GM21360 (cell line): ENCODE measurements at regions not wholly inside any gene's neighbourhood (a gene's known extent, or its start where the extent isn't known, plus 50 kb on each side); places are given as distances from the start of the nearest gene placed in this dataset.
"Not testable (repeated sequence)": the region's sequence is repeated elsewhere in the genome, so short reads cannot be mapped to it uniquely, and the experiment has no call there.

Experiments
- ATAC-seq: cut with Tn5 transposase; IDR thresholded peaks from one replicate; pipeline ENCODE4 v1.9.1; 2021; ENCODE audit warnings: mild to moderate bottlenecking, moderate library complexity; ENCODE audit not compliant: unreplicated experiment

- ATAC-seq: no peak
Observed at GRCh38 chr4:64016893-64017292, 392.4 kb downstream of the TECRL start.

DNA sequence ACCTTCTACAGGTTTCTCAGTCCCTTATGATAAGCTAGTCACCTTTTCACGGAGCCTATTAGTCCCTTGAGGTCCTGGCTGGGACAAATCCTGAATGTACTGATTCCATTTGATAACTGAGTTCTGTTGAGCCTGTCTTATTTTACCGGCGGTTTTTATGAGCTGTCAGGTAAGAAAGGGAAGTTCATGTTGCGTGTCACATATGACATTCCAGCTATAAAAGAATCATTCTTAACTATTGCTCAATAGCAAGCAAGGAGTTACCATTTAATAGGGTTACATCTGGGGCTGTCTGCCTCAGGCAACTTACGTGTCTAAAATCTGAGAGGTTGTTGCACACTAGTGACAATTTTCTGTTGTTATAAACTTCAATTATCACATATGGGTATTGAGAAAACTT, 394.6 kb downstream of the TECRL start:
- no peak for ATAC-seq

DNA sequence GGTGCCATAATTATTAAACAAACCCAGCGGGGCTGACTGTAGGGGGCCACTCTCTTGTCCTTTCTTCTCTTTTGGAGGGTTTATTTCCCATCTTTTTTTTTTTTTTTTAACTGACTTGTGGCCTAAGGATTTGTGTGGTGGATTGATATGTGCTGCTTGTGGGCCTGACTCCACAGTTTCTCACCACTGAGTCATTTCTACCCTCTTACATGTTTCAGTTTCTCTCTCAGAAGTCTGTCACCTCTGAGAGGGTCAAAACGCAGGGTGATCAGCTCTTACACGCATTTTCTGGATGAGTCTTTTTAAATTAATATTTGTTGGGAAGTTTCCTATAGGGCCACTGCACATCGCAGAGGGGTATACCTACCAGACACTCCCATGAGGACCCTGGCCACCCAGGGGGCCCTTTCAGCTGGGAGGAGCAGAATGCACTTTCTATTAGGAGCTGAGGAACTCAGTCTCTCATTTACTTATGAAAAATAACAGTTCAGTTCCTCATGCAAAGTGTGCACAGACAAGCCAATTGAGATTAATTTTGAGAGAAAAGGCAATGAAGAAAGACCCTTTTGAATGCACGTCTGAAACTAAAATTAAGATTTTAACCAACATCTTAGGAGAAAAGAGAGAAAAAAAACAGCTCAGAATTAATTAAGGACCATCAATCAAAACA, 407.9 kb downstream of the TECRL start:
- peak; percentile 81 for ATAC-seq

DNA sequence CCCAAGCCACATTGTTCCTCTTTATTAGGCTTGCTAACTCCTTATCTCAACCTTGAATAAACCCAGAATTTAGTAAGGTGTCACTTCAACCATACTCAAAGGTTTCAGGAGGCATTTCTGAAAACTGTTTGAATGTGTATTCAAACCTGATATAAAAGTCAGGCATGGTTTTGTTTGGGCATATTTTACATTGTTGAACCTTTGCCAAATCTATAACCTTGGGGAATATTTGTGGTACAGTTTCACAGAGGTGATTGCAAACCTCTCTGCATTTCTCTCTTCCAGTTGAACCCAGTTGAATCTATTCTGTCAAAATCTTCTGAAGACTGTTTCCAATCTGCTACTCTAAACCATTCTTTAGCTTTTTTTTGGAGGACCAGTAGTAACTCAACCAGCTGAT, 409.0 kb downstream of the TECRL start:
- ATAC-seq: no peak

- no peak for ATAC-seq
Observed at GRCh38 chr4:63986253-63986652, 423.0 kb downstream of the TECRL start.

- ATAC-seq: no peak
Observed at GRCh38 chr4:63983224-63983623, 426.0 kb downstream of the TECRL start.

DNA sequence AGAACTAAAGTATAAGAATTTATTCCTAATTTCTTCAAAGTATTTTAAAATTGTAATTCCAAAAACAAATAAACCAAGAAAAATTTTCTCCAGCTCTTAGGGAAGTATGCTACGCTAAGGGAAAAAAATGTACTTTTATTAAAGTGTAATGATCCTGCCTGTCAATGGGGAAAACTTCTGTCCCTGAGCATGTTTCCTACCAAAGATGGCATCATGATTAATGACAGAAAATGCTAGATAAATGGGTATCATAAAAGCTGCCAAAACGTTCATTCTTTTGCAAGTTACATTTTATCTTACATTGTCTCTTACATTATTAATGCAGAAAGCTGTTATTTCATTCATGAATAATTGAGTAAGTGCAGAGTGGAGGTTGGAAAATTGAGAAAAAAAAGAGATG, 443.4 kb downstream of the TECRL start:
- ATAC-seq: no peak

GRCh38 chr4:63942706-63943286, 466.5 kb downstream of the TECRL start:
- not testable (repeated sequence) for ATAC-seq

DNA sequence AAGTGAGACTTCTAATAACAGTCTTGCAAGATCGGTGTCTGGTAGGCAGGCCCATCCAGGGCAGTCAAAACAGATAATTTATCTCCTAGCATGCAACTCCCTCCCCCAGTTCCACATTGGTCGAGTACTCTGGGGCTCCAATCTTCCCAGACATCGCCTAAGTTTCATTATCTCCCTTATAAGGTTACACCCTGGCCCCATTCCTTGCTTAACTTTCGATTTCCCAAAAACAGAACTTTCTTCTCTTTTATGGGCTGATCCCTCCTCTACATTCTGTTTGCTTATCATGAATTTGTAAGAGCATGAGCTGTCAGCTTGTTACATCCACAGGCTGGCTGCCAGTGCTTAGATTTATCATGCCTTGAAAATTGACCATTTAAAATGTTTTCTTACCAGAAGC, 471.3 kb downstream of the TECRL start:
- no peak for ATAC-seq

DNA sequence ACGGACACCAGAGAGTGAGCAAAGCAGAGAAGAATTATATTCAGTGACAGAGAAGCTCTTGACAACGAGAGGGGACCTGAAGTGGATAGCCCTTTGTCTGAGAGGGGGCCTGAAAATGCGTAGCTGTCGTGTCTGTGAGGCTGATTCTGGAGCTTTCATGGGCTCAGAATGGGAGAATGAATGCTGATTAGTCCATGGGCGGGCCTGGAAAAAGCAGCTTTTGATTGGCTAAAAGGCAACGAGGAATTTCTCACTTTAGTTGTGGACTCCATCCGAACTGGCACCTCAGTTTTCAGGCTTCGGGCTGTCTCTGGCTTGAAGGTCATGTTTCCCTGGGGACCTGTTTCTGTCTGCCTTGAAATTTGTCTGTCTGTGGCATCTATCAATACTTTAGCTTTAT, 487.1 kb downstream of the TECRL start:
- ATAC-seq: no peak

- ATAC-seq: no peak
Observed at GRCh38 chr4:63921561-63921960, 487.7 kb downstream of the TECRL start.

GRCh38 chr4:63919636-63920365, 489.4 kb downstream of the TECRL start:
- no peak for ATAC-seq

- ATAC-seq: no peak
Observed at GRCh38 chr4:63906660-63907183, 502.5 kb downstream of the TECRL start.

GRCh38 chr4:63904201-63904600, 505.0 kb downstream of the TECRL start:
- no peak for ATAC-seq

- no peak for ATAC-seq
Observed at GRCh38 chr4:63901304-63901703, 507.9 kb downstream of the TECRL start.

- ATAC-seq: no peak
Observed at GRCh38 chr4:63898961-63899360, 510.3 kb downstream of the TECRL start.

- ATAC-seq: no peak
Observed at GRCh38 chr4:63894161-63894560, 515.1 kb downstream of the TECRL start.

- ATAC-seq: no peak
Observed at GRCh38 chr4:63869370-63869769, 539.9 kb downstream of the TECRL start.

- ATAC-seq: no peak
Observed at GRCh38 chr4:63851496-63851895, 557.8 kb downstream of the TECRL start.

- no peak for ATAC-seq
Observed at GRCh38 chr4:63841266-63841665, 568.0 kb downstream of the TECRL start.

DNA sequence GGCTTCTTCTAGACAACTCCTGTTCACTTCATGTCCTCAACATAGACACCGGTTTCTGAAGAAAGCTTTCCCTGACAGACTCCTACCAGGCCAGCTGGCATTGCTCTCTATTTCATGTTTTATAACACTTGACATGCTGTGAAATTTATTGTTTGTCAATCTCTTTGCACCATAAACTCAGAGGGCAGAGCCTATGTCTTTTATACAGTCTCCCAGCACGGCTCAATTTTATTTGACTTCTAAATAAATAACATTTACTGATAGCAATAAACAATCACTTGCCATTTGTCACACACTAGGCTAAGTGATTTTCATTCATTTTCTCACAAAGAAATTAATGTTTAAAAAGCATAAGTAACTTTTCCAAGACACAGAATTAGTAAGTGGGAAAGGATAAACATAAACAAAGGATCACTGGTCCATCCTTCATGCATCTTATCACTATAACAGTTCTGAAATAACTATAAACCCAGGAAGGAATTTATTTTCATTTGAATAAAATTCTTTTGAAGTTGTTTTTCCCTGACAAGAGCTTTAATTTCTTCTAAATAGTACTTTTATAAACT, 577.6 kb downstream of the TECRL start:
- no peak for ATAC-seq
